Peyer's patch (tissue), 4 donors: ENCODE measurements at regions not wholly inside any gene's neighbourhood (a gene's known extent, or its start where the extent isn't known, plus 50 kb on each side); places are given as distances from the start of the nearest gene placed in this dataset.

Experiments used
- CTCF ChIP-seq, 6 experiments: fragments of 450-650 bp in 4 of 6; fragments of 200-600 bp in 2 of 6; sonication (generic) in 1 of 6; IDR thresholded peaks; one replicate each; pipeline ENCODE4 v1.5.1; 2017 to 2019; ENCODE audit warnings: antibody characterized with exemption in 6 of 6, mild to moderate bottlenecking in 3 of 6, moderate library complexity in 1 of 6
- POLR2A ChIP-seq, 2 donors: fragments of 450-650 bp; IDR thresholded peaks; one replicate each; pipeline ENCODE4 v1.5.1; 2017; ENCODE audit warnings: antibody characterized with exemption in 2 of 2, mild to moderate bottlenecking in 2 of 2, moderate library complexity in 2 of 2

DNA sequence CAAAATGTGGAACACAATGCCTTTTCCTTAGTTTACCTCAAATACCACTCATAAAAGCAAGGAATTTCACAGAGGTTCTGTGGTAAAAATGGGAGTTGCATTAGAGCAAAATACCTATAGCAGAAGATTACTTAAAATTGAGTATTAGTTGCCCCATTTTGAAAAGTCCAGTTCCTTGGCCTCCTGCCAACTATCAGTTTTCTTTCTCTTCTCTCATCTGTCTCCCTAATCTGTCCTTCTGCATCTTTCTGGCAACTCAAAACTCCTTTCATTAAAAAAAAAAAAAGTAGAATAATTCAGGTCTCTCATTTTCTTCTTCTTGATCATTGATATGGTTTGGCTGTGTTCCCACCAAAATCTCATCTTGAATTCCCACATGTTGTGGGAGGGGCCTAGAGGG is 127.3 kb downstream of the ATP23 start:
- no peak for TF ChIP-seq POLR2A (IDR thresholded peaks at IDR 0.05)
- no peak for TF ChIP-seq CTCF (IDR thresholded peaks at IDR 0.05)
